Cardiac muscle cell (in vitro differentiated cells and primary cell): ENCODE measurements at regions not wholly inside any gene's neighbourhood (a gene's known extent, or its start where the extent isn't known, plus 50 kb on each side); places are given as distances from the start of the nearest gene placed in this dataset.

Experiments used
- DNase-seq, 2 donors: peaks; one replicate each; pipeline versions ENCODE4 v3.0.0 to v3.0.0-alpha.2; 2010 to 2017; ENCODE audit warnings: low read depth in 1 of 2, low spot score in 1 of 2
- H3K27ac ChIP-seq: fragments of 200-600 bp; sonication (generic); 2 replicates; pipeline ENCODE4 v1.5.1; 2016
- H3K27me3 ChIP-seq: fragments of 200-600 bp; sonication (generic); 2 replicates; pipeline ENCODE4 v1.6.0; 2016; ENCODE audit warnings: control low read depth
- H3K36me3 ChIP-seq: fragments of 200-600 bp; sonication (generic); 2 replicates; pipeline ENCODE4 v1.5.1; 2016; ENCODE audit warnings: control low read depth
- H3K4me1 ChIP-seq: fragments of 200-600 bp; sonication (generic); 2 replicates; pipeline ENCODE4 v1.8.1; 2017; ENCODE audit warnings: low read depth, mild to moderate bottlenecking, mixed run types
- H3K4me3 ChIP-seq: fragments of 200-600 bp; sonication (generic); 2 replicates; pipeline ENCODE4 v1.5.1; 2016; ENCODE audit warnings: mild to moderate bottlenecking
- H3K9me3 ChIP-seq: fragments of 200-600 bp; sonication (generic); 2 replicates; pipeline ENCODE4 v1.5.1; 2017; ENCODE audit warnings: low read depth, mild to moderate bottlenecking, control low read depth
- CTCF ChIP-seq: IDR thresholded peaks from 2 replicates; pipeline ENCODE4 v1.5.1; 2012; ENCODE audit warnings: low read depth, mild to moderate bottlenecking, low read length

GRCh38 chr4:138901177-138901576 lies 114.4 kb upstream of the NOCT start:
- no peak for TF ChIP-seq CTCF
- H3K27me3 ChIP-seq: no peaks in the 10 kb centered on the region
- H3K9me3 ChIP-seq: peaks cover 3% of the 10 kb centered on the region
- no peak overlapping the region for H3K27ac ChIP-seq
- H3K4me3 ChIP-seq: no peak overlapping the region
- no peak for DNase-seq
- H3K4me1 ChIP-seq: peaks cover 9% of the 10 kb centered on the region
- no peaks in the 10 kb centered on the region for H3K36me3 ChIP-seq

- no peak for DNase-seq
- H3K27me3 ChIP-seq: no peaks in the 10 kb centered on the region
- no peaks in the 10 kb centered on the region for H3K36me3 ChIP-seq
These were observed 115.6 kb upstream of the NOCT start for GRCh38 chr4:138899999-138900398.

GRCh38 chr4:138898282-138898681 lies 117.3 kb upstream of the NOCT start:
- no peaks in the 10 kb centered on the region for H3K27me3 ChIP-seq
- H3K4me1 ChIP-seq: peaks cover 9% of the 10 kb centered on the region
- no peaks in the 10 kb centered on the region for H3K9me3 ChIP-seq
- no peak for TF ChIP-seq CTCF
- DNase-seq: peak in 1 of 2 donors; percentile 52
- H3K4me3 ChIP-seq: no peak overlapping the region
- peak overlapping the region; percentile 7 for H3K27ac ChIP-seq
- H3K36me3 ChIP-seq: no peaks in the 10 kb centered on the region

More at GRCh38 chr4:138899999-138900398, 115.6 kb upstream of the NOCT start:
- no peak for TF ChIP-seq CTCF
- Histone ChIP-seq H3K27ac (no peak overlapping the region), H3K4me1 (peaks cover 9% of the 10 kb centered on the region), H3K9me3 (no peaks in the 10 kb centered on the region), H3K4me3 (no peak overlapping the region)

GRCh38 chr4:138897811-138898226 lies 117.8 kb upstream of the NOCT start:
- no peak for TF ChIP-seq CTCF

GRCh38 chr4:138894709-138895108 lies 120.9 kb upstream of the NOCT start:
- H3K27ac ChIP-seq: no peak overlapping the region

More at GRCh38 chr4:138897811-138898226, 117.8 kb upstream of the NOCT start:
- H3K27me3 ChIP-seq: no peaks in the 10 kb centered on the region
- peak in 1 of 2 donors; percentile 69 for DNase-seq
- H3K4me3 ChIP-seq: no peak overlapping the region
- H3K4me1 ChIP-seq: peaks cover 9% of the 10 kb centered on the region
- H3K27ac ChIP-seq: peak overlapping the region; percentile 7
- H3K36me3 ChIP-seq: no peaks in the 10 kb centered on the region
- no peaks in the 10 kb centered on the region for H3K9me3 ChIP-seq

More at GRCh38 chr4:138894709-138895108, 120.9 kb upstream of the NOCT start:
- H3K9me3 ChIP-seq: no peaks in the 10 kb centered on the region
- no peaks in the 10 kb centered on the region for H3K27me3 ChIP-seq
- H3K36me3 ChIP-seq: no peaks in the 10 kb centered on the region
- H3K4me3 ChIP-seq: no peak overlapping the region
- TF ChIP-seq CTCF: no peak
- no peak for DNase-seq
- H3K4me1 ChIP-seq: peaks cover 11% of the 10 kb centered on the region
